OCI-LY7 (cell line): ENCODE measurements at regions not wholly inside any gene's neighbourhood (a gene's known extent, or its start where the extent isn't known, plus 50 kb on each side); places are given as distances from the start of the nearest gene placed in this dataset.

ENCODE experiments used
- BruUV-seq: library from RNA; stranded (reverse); fragments of 400-500 nt; replicated peaks from 2 replicates; lab custom pipeline; 2021; lab: Mats Ljungman, UMichigan
- CTCF ChIA-PET: fragments of 300-600 bp; sonication (Branson Sonifier 250); formaldehyde crosslinking; loops from one replicate; lab custom pipeline; 2022; ENCODE audit warnings: antibody characterized with exemption; ENCODE audit not compliant: unreplicated experiment; lab: Charles Lee
- POLR2A ChIA-PET: fragments of 300-600 bp; sonication (Branson Sonifier 250); formaldehyde crosslinking; loops from one replicate; lab custom pipeline; 2022; ENCODE audit warnings: antibody characterized with exemption; lab: Charles Lee
- DNase-seq: peaks from one replicate; pipeline ENCODE4 v3.0.0-alpha.2; 2015; ENCODE audit warnings: low spot score
- H2AFZ ChIP-seq: fragments of 200-600 bp; sonication (generic), shearing (Covaris generic); 2 replicates; pipeline ENCODE4 v1.6.1; 2014; ENCODE audit warnings: mild to moderate bottlenecking, antibody characterized with exemption, low read length, moderate library complexity
- H3K27ac ChIP-seq: fragments of 200-600 bp; sonication (generic); 2 replicates; pipeline ENCODE4 v1.5.1; 2014; ENCODE audit warnings: mixed run types, low read depth, mild to moderate bottlenecking, moderate library complexity, low read length, inconsistent platforms; ENCODE audit not compliant: poor library complexity, severe bottlenecking
- H3K36me3 ChIP-seq: fragments of 200-600 bp; sonication (generic); 2 replicates; pipeline ENCODE4 v1.6.1; 2014; ENCODE audit warnings: mild to moderate bottlenecking, antibody characterized with exemption, low read length, moderate library complexity, mixed read lengths; ENCODE audit not compliant: insufficient read depth
- H3K4me1 ChIP-seq: fragments of 200-600 bp; sonication (generic); 2 replicates; pipeline ENCODE4 v1.5.1; 2014; ENCODE audit warnings: mild to moderate bottlenecking, low read length; ENCODE audit not compliant: insufficient read depth, poor library complexity, severe bottlenecking
- H3K4me2 ChIP-seq: fragments of 200-600 bp; sonication (generic); 2 replicates; pipeline ENCODE4 v1.6.1; 2014; ENCODE audit warnings: mild to moderate bottlenecking, low read length
- H3K4me3 ChIP-seq: fragments of 200-600 bp; sonication (generic); 2 replicates; pipeline ENCODE4 v1.5.1; 2014; ENCODE audit warnings: mild to moderate bottlenecking, low read depth, low read length; ENCODE audit not compliant: poor library complexity, severe bottlenecking
- H3K79me2 ChIP-seq: fragments of 200-600 bp; sonication (generic); 2 replicates; pipeline ENCODE4 v1.6.1; 2016; ENCODE audit warnings: low read depth, mild to moderate bottlenecking, low read length, moderate library complexity, mixed read lengths; ENCODE audit not compliant: insufficient read depth
- H3K9me2 ChIP-seq: fragments of 200-600 bp; sonication (generic); 2 replicates; pipeline ENCODE4 v1.6.1; 2016; ENCODE audit warnings: mild to moderate bottlenecking, low read length, mixed read lengths; ENCODE audit not compliant: insufficient read depth
- H3K9me3 ChIP-seq: fragments of 200-600 bp; sonication (generic); 2 replicates; pipeline ENCODE4 v1.6.1; 2014; ENCODE audit warnings: mild to moderate bottlenecking, mixed run types, low read length, mixed read lengths
- H4K20me1 ChIP-seq: fragments of 200-600 bp; sonication (generic); 2 replicates; pipeline ENCODE4 v1.6.1; 2014; ENCODE audit warnings: mild to moderate bottlenecking, antibody characterized with exemption, low read length, moderate library complexity, mixed read lengths; ENCODE audit not compliant: insufficient read depth
- CTCF ChIP-seq: fragments of 200-600 bp; sonication (generic); conservative IDR thresholded peaks from 2 replicates; pipeline ENCODE4 v1.5.1; 2014; ENCODE audit warnings: mild to moderate bottlenecking, antibody characterized with exemption, low read length, moderate library complexity, mixed read lengths
- EZH2phosphoT487 ChIP-seq: fragments of 200-600 bp; sonication (generic); IDR thresholded peaks from 2 replicates; pipeline ENCODE4 v1.6.1; 2018; ENCODE audit warnings: low read depth, borderline replicate concordance, mild to moderate bottlenecking, mixed run types, antibody characterized with exemption, low read length, moderate library complexity, mixed read lengths
- intact Hi-C: fragments of 100-400 bp; cut with micrococcal nuclease; formaldehyde crosslinking; loops from one replicate; pipeline ENCODE4 v1.10.0; 2022; ENCODE audit not compliant: unreplicated experiment

- CTCF ChIA-PET, result no interaction called here
- Histone ChIP-seq H3K36me3 (no peaks in the 10 kb centered on the region), H3K4me2 (no peak overlapping the region), H2AFZ (no peak overlapping the region), H4K20me1 (no peaks in the 10 kb centered on the region), H3K27ac (no peak overlapping the region), H3K9me2 (no peaks in the 10 kb centered on the region), H3K4me1 (no peaks in the 10 kb centered on the region), H3K9me3 (no peaks in the 10 kb centered on the region), H3K4me3 (no peak overlapping the region), H3K79me2 (no peaks in the 10 kb centered on the region)
- intact Hi-C loops, result no loop called here
- no peak for TF ChIP-seq EZH2phosphoT487
- no peak for TF ChIP-seq CTCF
- DNase-seq, result no peak
- BruUV-seq, result no TSS peak
- POLR2A ChIA-PET, result no interaction called here
Measured at GRCh38 chr2:16190446-16191270, 250.3 kb downstream of the MYCN start.

- intact Hi-C loops, result no loop called here
- TF ChIP-seq CTCF, result no peak
- Histone ChIP-seq H3K36me3 (no peaks in the 10 kb centered on the region), H3K79me2 (no peaks in the 10 kb centered on the region), H3K4me1 (no peaks in the 10 kb centered on the region), H3K9me2 (no peaks in the 10 kb centered on the region), H4K20me1 (no peaks in the 10 kb centered on the region), H3K4me2 (no peak overlapping the region), H3K9me3 (no peaks in the 10 kb centered on the region), H3K4me3 (no peak overlapping the region), H3K27ac (no peak overlapping the region), H2AFZ (no peak overlapping the region)
- no TSS peak for BruUV-seq
- CTCF ChIA-PET, result no interaction called here
- no peak for DNase-seq
- POLR2A ChIA-PET, result no interaction called here
Measured at GRCh38 chr2:16189836-16190160, 249.4 kb downstream of the MYCN start.

GRCh38 chr2:16189029-16189835 lies 248.9 kb downstream of the MYCN start:
- ChIA-PET CTCF (no interaction called here), POLR2A (no interaction called here)
- no peak overlapping the region for H3K4me3 ChIP-seq
- intact Hi-C loops, result no loop called here
- no peak overlapping the region for H3K4me2 ChIP-seq
- H3K9me3 ChIP-seq, result no peaks in the 10 kb centered on the region
- no peaks in the 10 kb centered on the region for H3K36me3 ChIP-seq
- no peaks in the 10 kb centered on the region for H3K79me2 ChIP-seq
- H2AFZ ChIP-seq, result no peak overlapping the region
- TF ChIP-seq CTCF (no peak), EZH2phosphoT487 (no peak)
- no peaks in the 10 kb centered on the region for H3K4me1 ChIP-seq
- H3K27ac ChIP-seq, result no peak overlapping the region
- H3K9me2 ChIP-seq, result no peaks in the 10 kb centered on the region
- H4K20me1 ChIP-seq, result no peaks in the 10 kb centered on the region
- DNase-seq, result no peak
- no TSS peak for BruUV-seq
